ENCODE measurements at regions not wholly inside any gene's neighbourhood (a gene's known extent, or its start where the extent isn't known, plus 50 kb on each side); places are given as distances from the start of the nearest gene placed in this dataset.

- no peak for TF ChIP-seq CTCF (IDR thresholded peaks at IDR 0.05; ENCODE audit: insufficient read depth, low read length, severe bottlenecking)
- DNase-seq (ENCODE audit: low read depth): peak; percentile 96
- FAIRE-seq: peak; percentile 77
- Histone ChIP-seq H3K27me3 (ENCODE audit: control insufficient read depth, insufficient read depth, low read length) (no peaks in the 10 kb centered on the region), H3K4me3 (ENCODE audit: low read depth, low read length) (no peak overlapping the region), H3K36me3 (ENCODE audit: control insufficient read depth, insufficient read depth, low read length) (no peaks in the 10 kb centered on the region)
Measured at GRCh38 chr12:92078167-92079053, 67.2 kb downstream of the BTG1 start.

- DNase-seq (ENCODE audit: low read depth): no peak
- no peak for TF ChIP-seq CTCF (IDR thresholded peaks at IDR 0.05; ENCODE audit: insufficient read depth, low read length, severe bottlenecking)
Measured at GRCh38 chr12:92077530-92077929, 68.1 kb downstream of the BTG1 start.

DNA sequence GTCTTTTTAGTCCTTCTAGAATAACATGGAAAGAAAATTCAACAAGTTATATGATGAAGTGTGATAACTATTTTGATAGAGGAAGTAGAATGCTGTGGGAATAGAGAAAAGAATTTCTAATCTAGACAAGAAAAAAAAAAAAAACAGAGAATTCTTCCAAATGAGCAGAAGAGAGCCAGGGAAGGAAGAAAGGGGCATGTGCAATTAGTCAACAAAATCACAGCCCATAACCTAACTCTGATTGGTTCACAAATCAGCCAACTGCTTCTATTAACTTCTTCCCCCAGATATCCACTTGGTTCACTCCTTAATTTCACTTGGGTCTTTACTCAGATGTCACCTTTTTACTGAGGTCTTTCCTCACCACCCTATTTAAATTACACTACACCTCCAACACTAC is 69.5 kb downstream of the BTG1 start:
- Histone ChIP-seq H3K27me3 (ENCODE audit: control insufficient read depth, insufficient read depth, low read length) (no peaks in the 10 kb centered on the region), H3K36me3 (ENCODE audit: control insufficient read depth, insufficient read depth, low read length) (no peaks in the 10 kb centered on the region), H3K4me3 (ENCODE audit: low read depth, low read length) (no peak overlapping the region)
- TF ChIP-seq CTCF (IDR thresholded peaks at IDR 0.05; ENCODE audit: insufficient read depth, low read length, severe bottlenecking): no peak
- DNase-seq (ENCODE audit: low read depth) (no peak), FAIRE-seq (no peak)

More at GRCh38 chr12:92077530-92077929, 68.1 kb downstream of the BTG1 start:
- Histone ChIP-seq H3K36me3 (ENCODE audit: control insufficient read depth, insufficient read depth, low read length) (no peaks in the 10 kb centered on the region), H3K4me3 (ENCODE audit: low read depth, low read length) (no peak overlapping the region), H3K27me3 (ENCODE audit: control insufficient read depth, insufficient read depth, low read length) (no peaks in the 10 kb centered on the region)
- no peak for FAIRE-seq

- no peaks in the 10 kb centered on the region for H3K36me3 ChIP-seq (ENCODE audit: control insufficient read depth, insufficient read depth, low read length)
- no peak for TF ChIP-seq CTCF (IDR thresholded peaks at IDR 0.05; ENCODE audit: insufficient read depth, low read length, severe bottlenecking)
- no peak overlapping the region for H3K4me3 ChIP-seq (ENCODE audit: low read depth, low read length)
- no peak for FAIRE-seq
- no peaks in the 10 kb centered on the region for H3K27me3 ChIP-seq (ENCODE audit: control insufficient read depth, insufficient read depth, low read length)
- no peak for DNase-seq (ENCODE audit: low read depth)
Measured at GRCh38 chr12:92075425-92075914, 70.2 kb downstream of the BTG1 start.

- FAIRE-seq (no peak), DNase-seq (ENCODE audit: low read depth) (no peak)
- no peak for TF ChIP-seq CTCF (IDR thresholded peaks at IDR 0.05; ENCODE audit: insufficient read depth, low read length, severe bottlenecking)
- Histone ChIP-seq H3K27me3 (ENCODE audit: control insufficient read depth, insufficient read depth, low read length) (no peaks in the 10 kb centered on the region), H3K36me3 (ENCODE audit: control insufficient read depth, insufficient read depth, low read length) (no peaks in the 10 kb centered on the region), H3K4me3 (ENCODE audit: low read depth, low read length) (no peak overlapping the region)
Measured at GRCh38 chr12:92074889-92075288, 70.8 kb downstream of the BTG1 start.

Measured in bronchial epithelial cell (primary cell).